ENCODE measurements at regions not wholly inside any gene's neighbourhood (a gene's known extent, or its start where the extent isn't known, plus 50 kb on each side); places are given as distances from the start of the nearest gene placed in this dataset.
"Not testable (repeated sequence)": the region's sequence is repeated elsewhere in the genome, so short reads cannot be mapped to it uniquely, and the experiment has no call there.

- H3K4me3 ChIP-seq (ENCODE audit: low read length): no peak overlapping the region
- H3K4me3 Mint-ChIP-seq: no peak overlapping the region
- CTCF ChIA-PET: no interaction called here
- H3K4me1 Mint-ChIP-seq (ENCODE audit: low read depth): no peaks in the 10 kb centered on the region
- no peak overlapping the region for H3K27ac ChIP-seq (ENCODE audit: low read depth in 1 of 2, low read length in 2 of 2)
- DNase-seq (no peak), ATAC-seq (ENCODE audit: poor library complexity) (no peak)
- H3K36me3 Mint-ChIP-seq (ENCODE audit: low read depth): no peaks in the 10 kb centered on the region
- POLR2A ChIA-PET: no interaction called here
- H3K36me3 ChIP-seq (ENCODE audit: insufficient read depth, low read length): no peaks in the 10 kb centered on the region
- no peaks in the 10 kb centered on the region for H3K27me3 ChIP-seq (ENCODE audit: control insufficient read depth in 1 of 2, insufficient read depth in 2 of 2, low read length in 2 of 2)
- no peaks in the 10 kb centered on the region for H3K27me3 Mint-ChIP-seq
- H3K27ac Mint-ChIP-seq: no peak overlapping the region
- TF ChIP-seq, protein P1, sequence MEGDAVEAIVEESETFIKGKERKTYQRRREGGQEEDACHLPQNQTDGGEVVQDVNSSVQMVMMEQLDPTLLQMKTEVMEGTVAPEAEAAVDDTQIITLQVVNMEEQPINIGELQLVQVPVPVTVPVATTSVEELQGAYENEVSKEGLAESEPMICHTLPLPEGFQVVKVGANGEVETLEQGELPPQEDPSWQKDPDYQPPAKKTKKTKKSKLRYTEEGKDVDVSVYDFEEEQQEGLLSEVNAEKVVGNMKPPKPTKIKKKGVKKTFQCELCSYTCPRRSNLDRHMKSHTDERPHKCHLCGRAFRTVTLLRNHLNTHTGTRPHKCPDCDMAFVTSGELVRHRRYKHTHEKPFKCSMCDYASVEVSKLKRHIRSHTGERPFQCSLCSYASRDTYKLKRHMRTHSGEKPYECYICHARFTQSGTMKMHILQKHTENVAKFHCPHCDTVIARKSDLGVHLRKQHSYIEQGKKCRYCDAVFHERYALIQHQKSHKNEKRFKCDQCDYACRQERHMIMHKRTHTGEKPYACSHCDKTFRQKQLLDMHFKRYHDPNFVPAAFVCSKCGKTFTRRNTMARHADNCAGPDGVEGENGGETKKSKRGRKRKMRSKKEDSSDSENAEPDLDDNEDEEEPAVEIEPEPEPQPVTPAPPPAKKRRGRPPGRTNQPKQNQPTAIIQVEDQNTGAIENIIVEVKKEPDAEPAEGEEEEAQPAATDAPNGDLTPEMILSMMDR (IDR thresholded peaks at IDR 0.05): no peak
- H3K4me1 ChIP-seq (ENCODE audit: insufficient read depth, low read length): no peaks in the 10 kb centered on the region
- H3K9me3 ChIP-seq (ENCODE audit: control insufficient read depth in 1 of 2, insufficient read depth in 1 of 2, low read length in 2 of 2): peaks cover 0 to 3% of the 10 kb centered on the region in 2 experiments
- peaks cover 7% of the 10 kb centered on the region for H3K9me3 Mint-ChIP-seq
- intact Hi-C loops (cut with DNase I, micrococcal nuclease): no loop called here
Observed at GRCh38 chr14:83894568-83894967, 1635.4 kb upstream of the FLRT2 start.

DNA sequence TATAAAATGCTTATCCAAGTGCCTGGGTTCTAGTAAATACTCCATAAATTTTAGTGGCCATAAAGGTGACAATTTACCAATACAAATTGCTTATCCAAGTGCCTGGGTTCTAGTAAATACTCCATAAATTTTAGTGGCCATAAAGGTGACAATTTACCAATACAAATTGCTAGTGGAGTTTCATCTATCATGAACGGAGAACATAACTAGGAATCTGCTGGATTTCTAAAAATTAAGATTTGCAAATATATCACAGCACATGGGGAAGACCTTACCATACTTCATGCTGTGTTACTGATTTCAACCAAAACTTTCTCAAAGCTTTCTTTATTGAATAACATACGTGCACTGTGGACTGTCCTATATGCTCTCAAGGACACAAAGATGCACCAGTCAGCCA lies 1631.4 kb upstream of the FLRT2 start:
- H3K27me3 Mint-ChIP-seq; H3K9me3 Mint-ChIP-seq; H3K36me3 ChIP-seq (ENCODE audit: insufficient read depth, low read length); H3K27ac Mint-ChIP-seq; DNase-seq; POLR2A ChIA-PET; H3K4me3 ChIP-seq (ENCODE audit: low read length); H3K27ac ChIP-seq (ENCODE audit: low read depth in 1 of 2, low read length in 2 of 2); H3K4me1 Mint-ChIP-seq (ENCODE audit: low read depth); H3K9me3 ChIP-seq (ENCODE audit: control insufficient read depth in 1 of 2, insufficient read depth in 1 of 2, low read length in 2 of 2); H3K27me3 ChIP-seq (ENCODE audit: control insufficient read depth in 1 of 2, insufficient read depth in 2 of 2, low read length in 2 of 2); ATAC-seq (ENCODE audit: poor library complexity); H3K4me1 ChIP-seq (ENCODE audit: insufficient read depth, low read length); intact Hi-C loops (cut with DNase I, micrococcal nuclease); H3K36me3 Mint-ChIP-seq (ENCODE audit: low read depth); CTCF ChIA-PET; H3K4me3 Mint-ChIP-seq: not testable (repeated sequence)

- no peaks in the 10 kb centered on the region for H3K4me1 ChIP-seq (ENCODE audit: insufficient read depth, low read length)
- ChIA-PET CTCF (no interaction called here), POLR2A (no interaction called here)
- H3K27ac Mint-ChIP-seq: no peak overlapping the region
- no peaks in the 10 kb centered on the region for H3K4me1 Mint-ChIP-seq (ENCODE audit: low read depth)
- no peaks in the 10 kb centered on the region for H3K27me3 Mint-ChIP-seq
- H3K9me3 ChIP-seq (ENCODE audit: control insufficient read depth in 1 of 2, insufficient read depth in 1 of 2, low read length in 2 of 2): peaks cover 1 to 7% of the 10 kb centered on the region in 2 experiments
- no peaks in the 10 kb centered on the region for H3K36me3 Mint-ChIP-seq (ENCODE audit: low read depth)
- H3K4me3 Mint-ChIP-seq: no peak overlapping the region
- no peak overlapping the region for H3K27ac ChIP-seq (ENCODE audit: low read depth in 1 of 2, low read length in 2 of 2)
- H3K27me3 ChIP-seq (ENCODE audit: control insufficient read depth in 1 of 2, insufficient read depth in 2 of 2, low read length in 2 of 2): no peaks in the 10 kb centered on the region
- H3K9me3 Mint-ChIP-seq: peaks cover 9% of the 10 kb centered on the region
- intact Hi-C loops (cut with DNase I, micrococcal nuclease): no loop called here
- DNase-seq (no peak), ATAC-seq (ENCODE audit: poor library complexity) (no peak)
- no peak overlapping the region for H3K4me3 ChIP-seq (ENCODE audit: low read length)
- TF ChIP-seq, protein P1 (IDR thresholded peaks at IDR 0.05): no peak
- no peaks in the 10 kb centered on the region for H3K36me3 ChIP-seq (ENCODE audit: insufficient read depth, low read length)
Observed at GRCh38 chr14:83899706-83900105, 1630.2 kb upstream of the FLRT2 start.

GRCh38 chr14:83905157-83905556 lies 1624.8 kb upstream of the FLRT2 start:
- no peaks in the 10 kb centered on the region for H3K4me1 Mint-ChIP-seq (ENCODE audit: low read depth)
- H3K36me3 Mint-ChIP-seq (ENCODE audit: low read depth): no peaks in the 10 kb centered on the region
- TF ChIP-seq, protein P1 (IDR thresholded peaks at IDR 0.05): no peak
- H3K4me1 ChIP-seq (ENCODE audit: insufficient read depth, low read length): no peaks in the 10 kb centered on the region
- no peak overlapping the region for H3K4me3 Mint-ChIP-seq
- no peak overlapping the region for H3K27ac ChIP-seq (ENCODE audit: low read depth in 1 of 2, low read length in 2 of 2)
- no peak overlapping the region for H3K4me3 ChIP-seq (ENCODE audit: low read length)
- H3K27ac Mint-ChIP-seq: no peak overlapping the region
- ChIA-PET POLR2A (no interaction called here), CTCF (no interaction called here)
- ATAC-seq (ENCODE audit: poor library complexity) (no peak), DNase-seq (no peak)
- intact Hi-C loops (cut with DNase I, micrococcal nuclease): no loop called here
- peaks cover 14% of the 10 kb centered on the region for H3K9me3 Mint-ChIP-seq
- peaks cover 0 to 5% of the 10 kb centered on the region in 2 experiments for H3K9me3 ChIP-seq (ENCODE audit: control insufficient read depth in 1 of 2, insufficient read depth in 1 of 2, low read length in 2 of 2)
- H3K27me3 ChIP-seq (ENCODE audit: control insufficient read depth in 1 of 2, insufficient read depth in 2 of 2, low read length in 2 of 2): no peaks in the 10 kb centered on the region
- no peaks in the 10 kb centered on the region for H3K27me3 Mint-ChIP-seq
- H3K36me3 ChIP-seq (ENCODE audit: insufficient read depth, low read length): no peaks in the 10 kb centered on the region

Data from CD4-positive, alpha-beta T cell (primary cell).